ENCODE measurements at regions not wholly inside any gene's neighbourhood (a gene's known extent, or its start where the extent isn't known, plus 50 kb on each side); places are given as distances from the start of the nearest gene placed in this dataset.
A peak's percentile ranks its signal among the peaks of the same experiment; 100 is the strongest.
"Not testable (repeated sequence)": the region's sequence is repeated elsewhere in the genome, so short reads cannot be mapped to it uniquely, and the experiment has no call there.

DNA sequence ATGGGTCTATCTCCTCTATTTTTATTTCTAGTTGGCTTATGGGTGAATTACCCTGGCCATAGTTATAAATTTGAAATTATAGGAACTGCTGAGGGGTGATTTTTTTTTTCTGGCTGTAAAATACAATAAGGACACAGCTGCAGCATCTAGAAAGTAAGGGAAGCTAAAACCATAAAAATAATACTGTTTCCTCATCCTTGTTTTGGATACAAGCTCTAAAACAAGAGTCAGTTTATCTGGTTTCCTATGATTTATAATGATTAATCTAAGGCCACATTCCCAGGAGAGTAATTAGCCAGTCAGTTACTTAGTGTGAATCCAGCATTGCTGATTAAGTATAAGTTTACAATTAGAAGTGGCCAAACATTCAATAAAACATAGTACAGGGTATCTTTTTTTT is 219.1 kb upstream of the NBEA start:
- H3K4me1 ChIP-seq (ENCODE audit: control insufficient read depth, insufficient read depth, low read length): no peaks in the 10 kb centered on the region
- no peaks in the 10 kb centered on the region for H3K27me3 ChIP-seq (ENCODE audit: control insufficient read depth, insufficient read depth, low read length)
- H3K27ac ChIP-seq (ENCODE audit: low read depth, low read length): no peak overlapping the region
- no peaks in the 10 kb centered on the region for H3K36me3 ChIP-seq (ENCODE audit: control insufficient read depth, insufficient read depth, low read length)
- no peak overlapping the region for H3K9ac ChIP-seq (ENCODE audit: low read depth, low read length)
- H3K4me3 ChIP-seq (ENCODE audit: low read depth, low read length): no peak overlapping the region
- H3K9me3 ChIP-seq (ENCODE audit: control insufficient read depth, insufficient read depth, low read length): no peaks in the 10 kb centered on the region

DNA sequence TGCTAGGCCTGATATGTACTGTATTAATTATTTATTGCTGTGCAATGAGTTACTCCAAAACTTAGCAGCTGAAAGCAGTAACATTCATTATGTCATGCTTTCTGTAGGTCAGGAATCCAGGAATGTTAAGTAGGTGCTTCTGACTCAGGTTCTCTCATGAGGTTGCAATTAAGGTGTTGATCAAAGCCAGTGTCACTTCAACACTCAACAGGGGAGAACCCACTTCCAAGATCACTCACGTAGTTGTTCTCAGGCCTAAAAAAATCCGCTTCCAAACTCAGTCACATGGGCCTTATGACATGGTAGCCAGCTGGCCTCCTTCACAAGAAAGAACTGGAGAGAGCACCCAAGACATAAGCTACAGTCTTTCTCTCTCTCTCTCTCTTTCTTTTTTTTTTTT is 211.1 kb upstream of the NBEA start:
- Histone ChIP-seq H3K9ac (ENCODE audit: low read depth, low read length) (no peak overlapping the region), H3K27me3 (ENCODE audit: control insufficient read depth, insufficient read depth, low read length) (no peaks in the 10 kb centered on the region), H3K9me3 (ENCODE audit: control insufficient read depth, insufficient read depth, low read length) (no peaks in the 10 kb centered on the region), H3K4me1 (ENCODE audit: control insufficient read depth, insufficient read depth, low read length) (no peaks in the 10 kb centered on the region), H3K27ac (ENCODE audit: low read depth, low read length) (no peak overlapping the region), H3K36me3 (ENCODE audit: control insufficient read depth, insufficient read depth, low read length) (no peaks in the 10 kb centered on the region), H3K4me3 (ENCODE audit: low read depth, low read length) (no peak overlapping the region)

DNA sequence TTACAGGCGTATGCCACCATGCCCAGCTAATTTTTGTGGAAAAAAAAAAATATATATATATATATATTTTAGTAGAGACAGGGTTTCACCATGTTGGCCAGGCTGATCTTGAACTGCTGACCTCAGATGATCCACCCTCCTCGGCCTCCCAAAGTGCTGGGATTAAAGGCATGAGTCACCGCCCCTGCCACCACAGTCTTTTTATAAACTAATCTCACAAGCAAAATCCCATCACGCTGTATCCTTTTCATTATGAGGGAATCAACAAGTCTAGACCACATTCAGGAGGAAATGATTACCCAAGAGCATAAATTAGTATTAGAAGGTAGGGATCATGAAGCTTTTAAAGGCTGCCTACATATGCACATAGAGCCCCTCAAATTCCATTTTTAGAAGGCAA is 210.6 kb upstream of the NBEA start:
- no peaks in the 10 kb centered on the region for H3K9me3 ChIP-seq (ENCODE audit: control insufficient read depth, insufficient read depth, low read length)
- no peaks in the 10 kb centered on the region for H3K36me3 ChIP-seq (ENCODE audit: control insufficient read depth, insufficient read depth, low read length)
- no peak overlapping the region for H3K9ac ChIP-seq (ENCODE audit: low read depth, low read length)
- H3K4me3 ChIP-seq (ENCODE audit: low read depth, low read length): no peak overlapping the region
- no peaks in the 10 kb centered on the region for H3K27me3 ChIP-seq (ENCODE audit: control insufficient read depth, insufficient read depth, low read length)
- no peaks in the 10 kb centered on the region for H3K4me1 ChIP-seq (ENCODE audit: control insufficient read depth, insufficient read depth, low read length)
- no peak overlapping the region for H3K27ac ChIP-seq (ENCODE audit: low read depth, low read length)

DNA sequence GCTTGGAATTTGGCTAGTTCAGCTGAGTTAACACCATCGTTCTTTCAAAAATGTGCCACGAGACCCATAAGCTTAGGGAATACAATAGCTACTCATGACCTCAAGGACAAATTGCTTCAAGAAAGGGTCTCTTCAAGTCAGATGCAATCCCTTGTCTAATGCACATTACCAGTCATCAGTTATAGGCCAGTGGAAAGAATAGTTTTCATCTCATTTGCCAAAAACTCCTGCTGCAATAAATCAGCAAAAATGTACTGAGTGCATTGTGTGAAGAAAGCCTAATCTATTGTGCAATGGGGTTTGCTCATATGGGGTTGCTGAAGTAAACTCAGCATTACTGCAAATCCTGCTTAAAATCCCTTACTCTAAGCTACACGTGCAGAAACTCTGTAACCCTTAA is 208.3 kb upstream of the NBEA start:
- no peaks in the 10 kb centered on the region for H3K9me3 ChIP-seq (ENCODE audit: control insufficient read depth, insufficient read depth, low read length)
- no peak overlapping the region for H3K27ac ChIP-seq (ENCODE audit: low read depth, low read length)
- no peak overlapping the region for H3K9ac ChIP-seq (ENCODE audit: low read depth, low read length)
- no peaks in the 10 kb centered on the region for H3K27me3 ChIP-seq (ENCODE audit: control insufficient read depth, insufficient read depth, low read length)
- H3K36me3 ChIP-seq (ENCODE audit: control insufficient read depth, insufficient read depth, low read length): no peaks in the 10 kb centered on the region
- H3K4me1 ChIP-seq (ENCODE audit: control insufficient read depth, insufficient read depth, low read length): no peaks in the 10 kb centered on the region
- H3K4me3 ChIP-seq (ENCODE audit: low read depth, low read length): no peak overlapping the region

DNA sequence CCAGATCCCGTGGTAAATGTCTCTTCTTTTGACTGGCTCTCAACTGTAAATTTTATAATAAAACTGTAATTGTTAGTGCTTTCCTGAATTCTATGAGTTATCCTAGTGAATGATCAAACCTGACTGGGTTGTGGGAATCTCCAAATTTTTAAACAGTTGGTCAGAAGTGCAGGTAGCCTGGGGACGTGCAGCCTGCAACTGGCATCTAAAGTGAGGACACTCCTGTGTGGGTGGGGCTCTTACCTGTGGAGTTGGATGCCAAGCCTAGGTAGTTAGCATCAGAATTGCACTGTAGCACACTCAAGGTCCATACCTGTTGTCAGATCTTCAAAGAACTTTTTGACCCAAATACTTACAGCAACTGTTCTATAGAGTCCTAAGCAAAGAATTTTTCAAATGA is 207.1 kb upstream of the NBEA start:
- no peaks in the 10 kb centered on the region for H3K4me1 ChIP-seq (ENCODE audit: control insufficient read depth, insufficient read depth, low read length)
- H3K9ac ChIP-seq (ENCODE audit: low read depth, low read length): no peak overlapping the region
- H3K36me3 ChIP-seq (ENCODE audit: control insufficient read depth, insufficient read depth, low read length): no peaks in the 10 kb centered on the region
- no peaks in the 10 kb centered on the region for H3K9me3 ChIP-seq (ENCODE audit: control insufficient read depth, insufficient read depth, low read length)
- H3K4me3 ChIP-seq (ENCODE audit: low read depth, low read length): no peak overlapping the region
- no peak overlapping the region for H3K27ac ChIP-seq (ENCODE audit: low read depth, low read length)
- H3K27me3 ChIP-seq (ENCODE audit: control insufficient read depth, insufficient read depth, low read length): no peaks in the 10 kb centered on the region

DNA sequence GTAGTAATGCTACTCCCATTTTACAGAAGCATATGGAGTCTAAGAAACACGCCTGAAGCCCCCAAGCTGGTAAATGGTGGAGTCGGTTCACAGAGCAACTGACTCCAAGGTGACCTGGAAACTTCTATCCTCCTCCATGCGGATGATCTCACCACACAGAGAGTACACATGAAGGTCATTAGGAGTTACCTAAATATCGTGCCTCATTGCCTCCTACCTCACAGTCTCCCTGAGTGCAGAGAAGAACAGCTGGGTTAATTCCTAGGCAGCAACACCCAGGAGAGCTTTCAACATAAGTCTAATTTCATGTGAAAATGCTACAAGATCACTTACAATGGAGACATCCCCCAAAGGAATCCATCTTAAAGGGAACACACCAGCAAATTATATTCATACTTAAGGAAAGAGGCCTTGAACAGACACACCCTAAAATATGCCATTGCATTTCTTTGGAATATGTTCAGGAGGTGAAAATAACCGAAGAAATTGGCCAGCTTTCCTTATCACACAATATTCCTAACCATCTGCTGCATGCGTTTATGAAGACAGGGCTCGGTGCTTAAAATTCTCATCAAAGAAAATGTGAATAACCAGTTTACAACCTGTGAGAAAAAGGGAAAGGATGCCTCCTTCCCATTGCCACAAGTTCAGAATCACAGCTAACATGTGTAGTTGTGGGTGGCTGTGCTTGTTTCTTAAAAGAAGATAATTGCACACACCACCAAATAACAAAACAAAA is 203.6 kb upstream of the NBEA start:
- H3K27ac ChIP-seq (ENCODE audit: low read depth, low read length): no peak overlapping the region
- no peaks in the 10 kb centered on the region for H3K9me3 ChIP-seq (ENCODE audit: control insufficient read depth, insufficient read depth, low read length)

DNA sequence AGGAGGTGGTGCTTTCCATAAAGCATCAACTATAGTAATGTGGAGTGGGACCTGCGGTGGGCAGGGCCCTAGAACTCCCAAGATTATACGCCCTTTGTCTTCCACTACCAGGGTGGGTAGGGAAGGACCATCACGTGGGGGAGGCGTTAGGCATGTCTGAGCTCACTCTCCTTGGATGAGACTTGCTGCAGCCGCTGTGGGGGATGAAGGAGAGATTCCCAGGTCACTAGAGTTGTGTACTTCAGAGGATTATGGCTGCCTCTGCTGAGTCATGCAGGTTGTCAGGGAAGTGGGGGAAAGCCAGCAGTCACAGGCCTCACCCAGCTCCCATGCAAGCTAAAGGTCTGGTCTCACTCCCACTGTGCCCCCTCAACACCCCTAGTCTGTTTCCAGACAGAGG is 195.0 kb upstream of the NBEA start:
- H3K9me3 ChIP-seq (ENCODE audit: control insufficient read depth, insufficient read depth, low read length); H3K27me3 ChIP-seq (ENCODE audit: control insufficient read depth, insufficient read depth, low read length); H3K36me3 ChIP-seq (ENCODE audit: control insufficient read depth, insufficient read depth, low read length); H3K4me3 ChIP-seq (ENCODE audit: low read depth, low read length); H3K9ac ChIP-seq (ENCODE audit: low read depth, low read length): not testable (repeated sequence)
- Histone ChIP-seq H3K4me1 (ENCODE audit: control insufficient read depth, insufficient read depth, low read length) (peaks cover 24% of the 10 kb centered on the region), H3K27ac (ENCODE audit: low read depth, low read length) (peak overlapping the region; percentile 50)

More for the DNA sequence above, 203.6 kb upstream of the NBEA start:
- no peaks in the 10 kb centered on the region for H3K36me3 ChIP-seq (ENCODE audit: control insufficient read depth, insufficient read depth, low read length)
- H3K27me3 ChIP-seq (ENCODE audit: control insufficient read depth, insufficient read depth, low read length): no peaks in the 10 kb centered on the region
- H3K4me1 ChIP-seq (ENCODE audit: control insufficient read depth, insufficient read depth, low read length): no peaks in the 10 kb centered on the region
- H3K4me3 ChIP-seq (ENCODE audit: low read depth, low read length): no peak overlapping the region
- no peak overlapping the region for H3K9ac ChIP-seq (ENCODE audit: low read depth, low read length)

DNA sequence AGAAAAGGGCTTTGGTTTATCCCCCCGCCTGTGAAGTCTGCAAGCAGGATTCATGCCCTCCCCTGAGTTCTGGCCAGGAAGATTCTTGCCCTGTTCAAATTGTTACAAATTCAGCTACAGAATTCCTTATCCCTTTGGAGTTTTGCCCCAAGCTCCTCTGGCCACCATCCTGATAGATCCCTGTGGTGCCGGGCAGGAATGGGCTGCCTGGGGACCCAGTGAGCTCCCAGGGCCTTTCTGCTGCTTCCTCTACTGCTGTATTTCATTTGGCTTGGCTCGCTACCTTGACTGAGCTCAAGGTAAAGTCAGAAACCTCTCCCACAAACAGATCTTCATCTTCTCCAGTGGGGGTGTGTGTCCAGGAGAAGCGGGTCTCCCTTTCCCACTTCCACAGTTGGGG is 194.6 kb upstream of the NBEA start:
- peaks cover 24% of the 10 kb centered on the region for H3K4me1 ChIP-seq (ENCODE audit: control insufficient read depth, insufficient read depth, low read length)
- H3K4me3 ChIP-seq (ENCODE audit: low read depth, low read length): no peak overlapping the region
- no peaks in the 10 kb centered on the region for H3K27me3 ChIP-seq (ENCODE audit: control insufficient read depth, insufficient read depth, low read length)
- no peaks in the 10 kb centered on the region for H3K36me3 ChIP-seq (ENCODE audit: control insufficient read depth, insufficient read depth, low read length)
- H3K27ac ChIP-seq (ENCODE audit: low read depth, low read length): peak overlapping the region; percentile 50
- H3K9ac ChIP-seq (ENCODE audit: low read depth, low read length): no peak overlapping the region
- no peaks in the 10 kb centered on the region for H3K9me3 ChIP-seq (ENCODE audit: control insufficient read depth, insufficient read depth, low read length)

DNA sequence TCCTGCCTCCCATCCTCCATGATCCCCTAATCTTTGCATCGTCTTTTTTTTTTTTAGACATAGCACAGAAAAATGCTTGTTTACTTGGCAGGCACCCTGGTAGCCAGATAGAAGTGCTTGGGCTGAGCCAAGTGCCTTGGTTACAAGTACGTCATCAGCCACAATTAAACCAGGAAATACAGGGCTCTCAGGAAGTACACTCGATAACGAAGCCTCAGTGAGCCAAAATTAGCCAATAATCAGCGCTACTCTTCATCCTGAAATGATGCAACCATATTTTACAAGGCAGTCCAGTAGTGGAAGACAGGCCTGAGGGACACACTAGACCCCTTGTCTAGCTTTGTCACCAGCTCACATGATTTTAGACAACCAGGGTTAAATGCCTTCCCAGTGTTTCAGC is 194.0 kb upstream of the NBEA start:
- H3K4me1 ChIP-seq (ENCODE audit: control insufficient read depth, insufficient read depth, low read length): peaks cover 24% of the 10 kb centered on the region
- no peak overlapping the region for H3K9ac ChIP-seq (ENCODE audit: low read depth, low read length)
- H3K27me3 ChIP-seq (ENCODE audit: control insufficient read depth, insufficient read depth, low read length): no peaks in the 10 kb centered on the region
- no peaks in the 10 kb centered on the region for H3K9me3 ChIP-seq (ENCODE audit: control insufficient read depth, insufficient read depth, low read length)
- H3K27ac ChIP-seq (ENCODE audit: low read depth, low read length): no peak overlapping the region
- H3K4me3 ChIP-seq (ENCODE audit: low read depth, low read length): no peak overlapping the region
- no peaks in the 10 kb centered on the region for H3K36me3 ChIP-seq (ENCODE audit: control insufficient read depth, insufficient read depth, low read length)

DNA sequence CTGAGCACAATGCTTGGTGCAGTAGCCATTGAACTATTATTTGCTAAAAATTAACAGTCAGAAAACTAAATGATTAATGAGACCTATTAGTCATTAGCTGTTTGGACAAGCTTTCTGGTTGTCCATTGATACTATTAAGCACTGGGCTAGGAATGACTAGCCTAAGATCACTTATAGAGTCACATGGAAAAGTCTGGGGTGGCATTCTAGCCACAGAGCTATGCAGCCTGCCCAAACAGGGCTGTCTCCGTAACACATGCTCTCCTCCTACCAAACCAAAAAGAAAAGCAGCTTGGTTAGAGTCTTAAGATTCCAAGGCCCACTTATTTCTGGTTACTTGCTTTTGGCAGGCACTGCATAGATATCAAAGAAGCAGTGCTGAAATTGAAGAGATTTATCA is 193.5 kb upstream of the NBEA start:
- H3K9me3 ChIP-seq (ENCODE audit: control insufficient read depth, insufficient read depth, low read length): no peaks in the 10 kb centered on the region
- H3K4me3 ChIP-seq (ENCODE audit: low read depth, low read length): no peak overlapping the region
- H3K27ac ChIP-seq (ENCODE audit: low read depth, low read length): peak overlapping the region; percentile 40
- no peaks in the 10 kb centered on the region for H3K27me3 ChIP-seq (ENCODE audit: control insufficient read depth, insufficient read depth, low read length)
- H3K36me3 ChIP-seq (ENCODE audit: control insufficient read depth, insufficient read depth, low read length): no peaks in the 10 kb centered on the region
- no peak overlapping the region for H3K9ac ChIP-seq (ENCODE audit: low read depth, low read length)
- H3K4me1 ChIP-seq (ENCODE audit: control insufficient read depth, insufficient read depth, low read length): peaks cover 24% of the 10 kb centered on the region

DNA sequence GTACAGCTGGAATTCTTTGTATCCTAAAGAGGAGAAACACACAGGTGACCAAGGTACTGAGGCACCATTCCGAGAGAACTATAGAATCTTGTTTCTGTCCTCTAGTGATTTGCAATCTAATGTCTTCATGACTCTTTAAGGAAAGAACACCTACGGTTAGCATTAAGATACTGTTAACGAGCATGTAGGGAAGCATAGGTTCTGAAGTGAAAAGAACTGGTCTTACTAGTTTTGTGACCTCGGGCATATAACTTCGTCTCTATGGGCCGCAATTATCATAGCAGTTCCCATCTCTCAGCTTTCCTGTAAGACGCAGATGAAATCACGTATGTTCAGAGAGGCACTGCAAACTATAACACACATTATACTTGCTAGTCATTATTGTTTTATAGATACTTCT is 193.0 kb upstream of the NBEA start:
- H3K4me3 ChIP-seq (ENCODE audit: low read depth, low read length): no peak overlapping the region

More for the DNA sequence above, 193.0 kb upstream of the NBEA start:
- no peaks in the 10 kb centered on the region for H3K27me3 ChIP-seq (ENCODE audit: control insufficient read depth, insufficient read depth, low read length)
- H3K27ac ChIP-seq (ENCODE audit: low read depth, low read length): peak overlapping the region; percentile 40
- H3K4me1 ChIP-seq (ENCODE audit: control insufficient read depth, insufficient read depth, low read length): peaks cover 24% of the 10 kb centered on the region
- H3K9ac ChIP-seq (ENCODE audit: low read depth, low read length): no peak overlapping the region; the same call in 1 of the 2 replicates
- no peaks in the 10 kb centered on the region for H3K9me3 ChIP-seq (ENCODE audit: control insufficient read depth, insufficient read depth, low read length)
- no peaks in the 10 kb centered on the region for H3K36me3 ChIP-seq (ENCODE audit: control insufficient read depth, insufficient read depth, low read length)
